GM12878 (cell line): ENCODE measurements at regions not wholly inside any gene's neighbourhood (a gene's known extent, or its start where the extent isn't known, plus 50 kb on each side); places are given as distances from the start of the nearest gene placed in this dataset.

ENCODE experiments used
- ATAC-seq: fragments of 200-7000 bp; cut with Tn5 transposase; 3 replicates; pipeline ENCODE4 v1.9.1; 2020; ENCODE audit warnings: mild to moderate bottlenecking, moderate library complexity
- BruUV-seq: library from RNA; stranded (reverse); fragments of 400-500 nt; replicated peaks from 2 replicates; lab custom pipeline; 2021; lab: Mats Ljungman, UMichigan
- CTCF ChIA-PET: fragments of 300-600 bp; sonication (Branson Sonifier 250); formaldehyde crosslinking; extraction: SDS; loops from one replicate; lab custom pipeline; 2021; ENCODE audit warnings: inconsistent platforms; lab: Yijun Ruan, JAX
- POLR2A ChIA-PET: fragments of 350-600 bp; formaldehyde crosslinking; extraction: SDS; loops from one replicate; lab custom pipeline; 2021; ENCODE audit warnings: inconsistent platforms; lab: Charles Lee
- RAD21 ChIA-PET: fragments of 300-600 bp; sonication (Branson Sonifier 250); formaldehyde crosslinking; loops from one replicate; lab custom pipeline; 2023; ENCODE audit warnings: antibody characterized with exemption; ENCODE audit not compliant: unreplicated experiment; lab: Charles Lee
- SMC1A ChIA-PET: fragments of 300-600 bp; sonication (Branson Sonifier 250); formaldehyde crosslinking; loops from one replicate; lab custom pipeline; 2023; ENCODE audit not compliant: unreplicated experiment, uncharacterized antibody; lab: Charles Lee
- DNase-seq: peaks from one replicate; pipeline ENCODE4 v3.0.0-alpha.2; 2011; ENCODE audit warnings: low read depth, low spot score
- FAIRE-seq: peaks from 3 replicates; lab custom pipeline; 2011; peaks lifted over from hg19 to GRCh38; lab: Jason Lieb, UNC
- H2AFZ ChIP-seq: 2 replicates; pipeline ENCODE4 v1.6.0; 2011; ENCODE audit warnings: low read depth, low read length, control low read depth; ENCODE audit not compliant: control insufficient read depth
- H3K27ac ChIP-seq: 2 replicates; pipeline ENCODE4 v1.5.1; 2011; ENCODE audit warnings: control low read depth; ENCODE audit not compliant: control insufficient read depth, insufficient read depth
- H3K27me3 ChIP-seq, 2 experiments: replicated peaks in 1 of 2; 2 replicates each; pipeline versions ENCODE4 v1.6.0 to v1.6.1; 2011; ENCODE audit warnings: low read length in 1 of 2; ENCODE audit not compliant: control insufficient read depth in 2 of 2, insufficient read depth in 2 of 2
- H3K36me3 ChIP-seq, 2 experiments: 2 replicates each; pipeline ENCODE4 v1.5.1; 2011; ENCODE audit warnings: low read length in 1 of 2; ENCODE audit not compliant: control insufficient read depth in 2 of 2, insufficient read depth in 2 of 2
- H3K4me1 ChIP-seq: 2 replicates; pipeline ENCODE4 v1.6.1; 2011; ENCODE audit warnings: mild to moderate bottlenecking, low read length, moderate library complexity, mixed read lengths; ENCODE audit not compliant: control insufficient read depth, insufficient read depth
- H3K4me2 ChIP-seq: 2 replicates; pipeline ENCODE4 v1.6.0; 2011; ENCODE audit warnings: control low read depth; ENCODE audit not compliant: control insufficient read depth, insufficient read depth
- H3K4me3 ChIP-seq: fragments of 200-600 bp; sonication (generic); 2 replicates; pipeline ENCODE4 v1.5.1; 2016
- H3K79me2 ChIP-seq: 2 replicates; pipeline ENCODE4 v1.6.0; 2011; ENCODE audit warnings: low read length; ENCODE audit not compliant: control insufficient read depth, insufficient read depth
- H3K9ac ChIP-seq: 2 replicates; pipeline ENCODE4 v1.8.0; 2011; ENCODE audit warnings: low read length, control low read depth, mixed read lengths; ENCODE audit not compliant: control insufficient read depth, insufficient read depth
- H3K9me3 ChIP-seq: replicated peaks from 3 replicates; pipeline ENCODE4 v1.5.1; 2011; ENCODE audit warnings: mild to moderate bottlenecking, low read length; ENCODE audit not compliant: control insufficient read depth, insufficient read depth
- H4K20me1 ChIP-seq: 2 replicates; pipeline ENCODE4 v1.6.0; 2011; ENCODE audit not compliant: control insufficient read depth, insufficient read depth
- CBX5 ChIP-seq: sonication (generic); IDR thresholded peaks from 2 replicates; pipeline ENCODE4 v1.6.1; 2016; ENCODE audit warnings: low read depth, moderate library complexity, mild to moderate bottlenecking, inconsistent platforms
- CHD1 ChIP-seq: IDR thresholded peaks from 2 replicates; pipeline ENCODE4 v1.6.1; 2012; ENCODE audit warnings: low read depth, low read length, improper control_type of control experiment
- CREM ChIP-seq: IDR thresholded peaks from 2 replicates; pipeline ENCODE4 v1.6.1; 2014; ENCODE audit warnings: antibody characterized with exemption, low read depth
- EED ChIP-seq: sonication (generic); IDR thresholded peaks from 2 replicates; pipeline ENCODE4 v1.6.1; 2016; ENCODE audit warnings: antibody characterized with exemption, low read depth
- KLF5 ChIP-seq: fragments of 450-650 bp; IDR thresholded peaks from 2 replicates; pipeline ENCODE4 v1.6.1; 2014; ENCODE audit warnings: mild to moderate bottlenecking; ENCODE audit not compliant: partially characterized antibody
- MXI1 ChIP-seq: fragments of 150-350 bp; IDR thresholded peaks from 2 replicates; pipeline ENCODE4 v1.6.1; 2011; ENCODE audit warnings: low read depth, mild to moderate bottlenecking, inconsistent platforms, low read length, improper control_type of control experiment
- MYB ChIP-seq: fragments of 150-350 bp; IDR thresholded peaks from 2 replicates; pipeline ENCODE4 v1.6.1; 2014; ENCODE audit warnings: mild to moderate bottlenecking, low read depth, low read length, borderline replicate concordance
- NFIC ChIP-seq: IDR thresholded peaks from 2 replicates; pipeline ENCODE4 v1.6.1; 2012; ENCODE audit warnings: low read depth, mild to moderate bottlenecking, inconsistent platforms, low read length, moderate library complexity
- PAX8 ChIP-seq: fragments of 450-650 bp; IDR thresholded peaks from 2 replicates; pipeline ENCODE4 v1.6.1; 2017; ENCODE audit warnings: mild to moderate bottlenecking, moderate library complexity
- SMC3 ChIP-seq: IDR thresholded peaks from 2 replicates; pipeline ENCODE4 v1.6.1; 2011; ENCODE audit warnings: low read length, improper control_type of control experiment, borderline replicate concordance
- TCF12 ChIP-seq: IDR thresholded peaks from 2 replicates; pipeline ENCODE4 v1.6.1; 2011; ENCODE audit warnings: low read depth, mild to moderate bottlenecking, low read length
- TCF3 ChIP-seq: IDR thresholded peaks from 2 replicates; pipeline ENCODE4 v1.6.1; 2012; ENCODE audit warnings: low read depth, mild to moderate bottlenecking, low read length, borderline replicate concordance; ENCODE audit not compliant: insufficient read depth
- ZNF622 ChIP-seq: fragments of 450-650 bp; IDR thresholded peaks from 2 replicates; pipeline ENCODE4 v1.6.1; 2017; ENCODE audit warnings: mild to moderate bottlenecking, inconsistent platforms
- WGBS: methylation state at CpG from one replicate; pipeline ENCODE4 v1.1.6; 2016; ENCODE audit warnings: low lambda C conversion rate; ENCODE audit not compliant: insufficient replicate concordance, insufficient coverage; ENCODE audit errors: missing lambda C conversion rate; 5-methylcytosine and 5-hydroxymethylcytosine counted together
- in situ Hi-C: fragments of 300-500 bp; cut with MboI; formaldehyde crosslinking; loops from 9 replicates; pipeline ENCODE4 v1.14.3; 2018; ENCODE audit warnings: mixed read lengths
- intact Hi-C: fragments of 100-400 bp; cut with micrococcal nuclease; formaldehyde crosslinking; loops from one replicate; pipeline ENCODE4 v1.14.2; 2022; ENCODE audit not compliant: unreplicated experiment
- TF ChIP-seq, protein P1 (sequence below): fragments of 150-350 bp; IDR thresholded peaks from 2 replicates; pipeline ENCODE4 v1.6.1; 2014; ENCODE audit warnings: mild to moderate bottlenecking, low read depth, low read length
- TF ChIP-seq, protein P2 (sequence below): fragments of 450-650 bp; IDR thresholded peaks from 2 replicates; pipeline ENCODE4 v1.6.1; 2017; ENCODE audit warnings: borderline replicate concordance
- TF ChIP-seq, protein P3 (sequence below): fragments of 450-650 bp; IDR thresholded peaks from 2 replicates; pipeline ENCODE4 v1.6.1; 2017; ENCODE audit warnings: mild to moderate bottlenecking, moderate library complexity

GRCh38 chr2:146138820-146139219 is 1618.9 kb upstream of the ZEB2 start (continued):
- TF ChIP-seq TCF12, result no peak
- no peak for TF ChIP-seq SMC3
- TF ChIP-seq CHD1, result no peak
- no peak for TF ChIP-seq CBX5
- TF ChIP-seq, protein P1, sequence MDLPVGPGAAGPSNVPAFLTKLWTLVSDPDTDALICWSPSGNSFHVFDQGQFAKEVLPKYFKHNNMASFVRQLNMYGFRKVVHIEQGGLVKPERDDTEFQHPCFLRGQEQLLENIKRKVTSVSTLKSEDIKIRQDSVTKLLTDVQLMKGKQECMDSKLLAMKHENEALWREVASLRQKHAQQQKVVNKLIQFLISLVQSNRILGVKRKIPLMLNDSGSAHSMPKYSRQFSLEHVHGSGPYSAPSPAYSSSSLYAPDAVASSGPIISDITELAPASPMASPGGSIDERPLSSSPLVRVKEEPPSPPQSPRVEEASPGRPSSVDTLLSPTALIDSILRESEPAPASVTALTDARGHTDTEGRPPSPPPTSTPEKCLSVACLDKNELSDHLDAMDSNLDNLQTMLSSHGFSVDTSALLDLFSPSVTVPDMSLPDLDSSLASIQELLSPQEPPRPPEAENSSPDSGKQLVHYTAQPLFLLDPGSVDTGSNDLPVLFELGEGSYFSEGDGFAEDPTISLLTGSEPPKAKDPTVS, result no peak
- TF ChIP-seq MYB, result no peak
- no peak for TF ChIP-seq TCF3

DNA sequence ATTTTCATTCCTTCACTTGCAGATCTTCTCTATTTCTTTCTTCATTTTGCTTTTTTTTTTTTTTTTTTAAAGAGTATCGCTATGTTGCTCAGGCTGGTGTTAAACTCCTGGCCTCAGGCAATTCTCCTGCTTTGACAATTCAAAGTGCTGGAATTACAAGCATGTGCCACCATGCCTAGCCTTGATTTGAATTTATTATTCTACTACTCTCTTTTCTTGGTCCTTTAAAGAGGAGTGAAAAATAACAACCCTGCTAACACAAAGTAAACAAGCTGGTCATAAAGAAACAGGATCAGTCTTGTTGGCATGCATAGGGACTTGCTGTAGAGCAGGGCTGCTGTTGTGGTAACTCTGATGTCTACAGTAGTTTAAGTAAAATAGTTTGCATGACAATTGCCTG is 1615.3 kb upstream of the ZEB2 start:
- RAD21 ChIA-PET, result no interaction called here
- no peak overlapping the region for H3K4me2 ChIP-seq
- intact Hi-C loops, result no loop called here
- H4K20me1 ChIP-seq, result no peaks in the 10 kb centered on the region
- ATAC-seq (no peak), DNase-seq (no peak), FAIRE-seq (no peak)
- SMC1A ChIA-PET, result no interaction called here
- no peak overlapping the region for H3K27ac ChIP-seq
- no TSS peak for BruUV-seq
- H3K27me3 ChIP-seq, result no peaks in the 10 kb centered on the region
- no peak overlapping the region for H2AFZ ChIP-seq
- H3K4me1 ChIP-seq, result no peaks in the 10 kb centered on the region
- CTCF ChIA-PET, result no interaction called here
- no peaks in the 10 kb centered on the region for H3K9me3 ChIP-seq
- no CpG with 5 or more reads among the region's 1 CpG for WGBS
- no peak for TF ChIP-seq MXI1
- no peak for TF ChIP-seq KLF5
- no peak for TF ChIP-seq CREM
- no peak for TF ChIP-seq NFIC
- TF ChIP-seq, protein P2, sequence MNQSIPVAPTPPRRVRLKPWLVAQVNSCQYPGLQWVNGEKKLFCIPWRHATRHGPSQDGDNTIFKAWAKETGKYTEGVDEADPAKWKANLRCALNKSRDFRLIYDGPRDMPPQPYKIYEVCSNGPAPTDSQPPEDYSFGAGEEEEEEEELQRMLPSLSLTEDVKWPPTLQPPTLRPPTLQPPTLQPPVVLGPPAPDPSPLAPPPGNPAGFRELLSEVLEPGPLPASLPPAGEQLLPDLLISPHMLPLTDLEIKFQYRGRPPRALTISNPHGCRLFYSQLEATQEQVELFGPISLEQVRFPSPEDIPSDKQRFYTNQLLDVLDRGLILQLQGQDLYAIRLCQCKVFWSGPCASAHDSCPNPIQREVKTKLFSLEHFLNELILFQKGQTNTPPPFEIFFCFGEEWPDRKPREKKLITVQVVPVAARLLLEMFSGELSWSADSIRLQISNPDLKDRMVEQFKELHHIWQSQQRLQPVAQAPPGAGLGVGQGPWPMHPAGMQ, result no peak
- no peak for TF ChIP-seq PAX8
- TF ChIP-seq, protein P3, sequence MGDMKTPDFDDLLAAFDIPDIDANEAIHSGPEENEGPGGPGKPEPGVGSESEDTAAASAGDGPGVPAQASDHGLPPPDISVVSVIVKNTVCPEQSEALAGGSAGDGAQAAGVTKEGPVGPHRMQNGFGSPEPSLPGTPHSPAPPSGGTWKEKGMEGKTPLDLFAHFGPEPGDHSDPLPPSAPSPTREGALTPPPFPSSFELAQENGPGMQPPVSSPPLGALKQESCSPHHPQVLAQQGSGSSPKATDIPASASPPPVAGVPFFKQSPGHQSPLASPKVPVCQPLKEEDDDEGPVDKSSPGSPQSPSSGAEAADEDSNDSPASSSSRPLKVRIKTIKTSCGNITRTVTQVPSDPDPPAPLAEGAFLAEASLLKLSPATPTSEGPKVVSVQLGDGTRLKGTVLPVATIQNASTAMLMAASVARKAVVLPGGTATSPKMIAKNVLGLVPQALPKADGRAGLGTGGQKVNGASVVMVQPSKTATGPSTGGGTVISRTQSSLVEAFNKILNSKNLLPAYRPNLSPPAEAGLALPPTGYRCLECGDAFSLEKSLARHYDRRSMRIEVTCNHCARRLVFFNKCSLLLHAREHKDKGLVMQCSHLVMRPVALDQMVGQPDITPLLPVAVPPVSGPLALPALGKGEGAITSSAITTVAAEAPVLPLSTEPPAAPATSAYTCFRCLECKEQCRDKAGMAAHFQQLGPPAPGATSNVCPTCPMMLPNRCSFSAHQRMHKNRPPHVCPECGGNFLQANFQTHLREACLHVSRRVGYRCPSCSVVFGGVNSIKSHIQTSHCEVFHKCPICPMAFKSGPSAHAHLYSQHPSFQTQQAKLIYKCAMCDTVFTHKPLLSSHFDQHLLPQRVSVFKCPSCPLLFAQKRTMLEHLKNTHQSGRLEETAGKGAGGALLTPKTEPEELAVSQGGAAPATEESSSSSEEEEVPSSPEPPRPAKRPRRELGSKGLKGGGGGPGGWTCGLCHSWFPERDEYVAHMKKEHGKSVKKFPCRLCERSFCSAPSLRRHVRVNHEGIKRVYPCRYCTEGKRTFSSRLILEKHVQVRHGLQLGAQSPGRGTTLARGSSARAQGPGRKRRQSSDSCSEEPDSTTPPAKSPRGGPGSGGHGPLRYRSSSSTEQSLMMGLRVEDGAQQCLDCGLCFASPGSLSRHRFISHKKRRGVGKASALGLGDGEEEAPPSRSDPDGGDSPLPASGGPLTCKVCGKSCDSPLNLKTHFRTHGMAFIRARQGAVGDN, result no peak
- no peak for TF ChIP-seq EED
- TF ChIP-seq ZNF622, result no peak
- TF ChIP-seq CHD1, result no peak
- no peak overlapping the region for H3K4me3 ChIP-seq
- no peaks in the 10 kb centered on the region for H3K36me3 ChIP-seq
- POLR2A ChIA-PET, result no interaction called here
- in situ Hi-C loops, result no loop called here
- no peak overlapping the region for H3K9ac ChIP-seq
- H3K79me2 ChIP-seq, result no peaks in the 10 kb centered on the region
